Middle frontal gyrus (tissue), 1 donor: ENCODE measurements at regions not wholly inside any gene's neighbourhood (a gene's known extent, or its start where the extent isn't known, plus 50 kb on each side); places are given as distances from the start of the nearest gene placed in this dataset.

ENCODE experiments used
- DNase-seq: peaks from one replicate; pipeline ENCODE4 v3.0.0-alpha.2; 2015; ENCODE audit warnings: low spot score; ENCODE audit errors: extremely low spot score

- DNase-seq = no peak
Observed at GRCh38 chr14:98834119-98834518, 437.9 kb downstream of the BCL11B start.

GRCh38 chr14:98835051-98835824 lies 436.8 kb downstream of the BCL11B start:
- DNase-seq = no peak

- DNase-seq = no peak
Observed at GRCh38 chr14:98835825-98836100, 436.2 kb downstream of the BCL11B start.

GRCh38 chr14:98840091-98840490 lies 431.9 kb downstream of the BCL11B start:
- no peak for DNase-seq

- DNase-seq = no peak
Observed at GRCh38 chr14:98840511-98840910, 431.5 kb downstream of the BCL11B start.

GRCh38 chr14:98844456-98844855 lies 427.5 kb downstream of the BCL11B start:
- DNase-seq = no peak

GRCh38 chr14:98847521-98848468 lies 424.2 kb downstream of the BCL11B start:
- DNase-seq = no peak

- no peak for DNase-seq
Observed at GRCh38 chr14:98853063-98853729, 418.8 kb downstream of the BCL11B start.

- DNase-seq = no peak
Observed at GRCh38 chr14:98855926-98856715, 415.9 kb downstream of the BCL11B start.

- no peak for DNase-seq
Observed at GRCh38 chr14:98858158-98858557, 413.8 kb downstream of the BCL11B start.

GRCh38 chr14:98858561-98858960 lies 413.4 kb downstream of the BCL11B start:
- DNase-seq = no peak

GRCh38 chr14:98859301-98859700 lies 412.7 kb downstream of the BCL11B start:
- DNase-seq = no peak

- DNase-seq = no peak
Observed at GRCh38 chr14:98864211-98864610, 407.8 kb downstream of the BCL11B start.

GRCh38 chr14:98867146-98867545 lies 404.9 kb downstream of the BCL11B start:
- DNase-seq = no peak

GRCh38 chr14:98867726-98868125 lies 404.3 kb downstream of the BCL11B start:
- DNase-seq = no peak

- DNase-seq = no peak
Observed at GRCh38 chr14:98868866-98869265, 403.1 kb downstream of the BCL11B start.

- no peak for DNase-seq
Observed at GRCh38 chr14:98871796-98872195, 400.2 kb downstream of the BCL11B start.

- DNase-seq = no peak
Observed at GRCh38 chr14:98877065-98877464, 394.9 kb downstream of the BCL11B start.

GRCh38 chr14:98878282-98878681 lies 393.7 kb downstream of the BCL11B start:
- no peak for DNase-seq

GRCh38 chr14:98886982-98887381 lies 385.0 kb downstream of the BCL11B start:
- DNase-seq = no peak

- DNase-seq = no peak
Observed at GRCh38 chr14:98888281-98888680, 383.7 kb downstream of the BCL11B start.
